Ishikawa (cell line): ENCODE measurements at regions not wholly inside any gene's neighbourhood (a gene's known extent, or its start where the extent isn't known, plus 50 kb on each side); places are given as distances from the start of the nearest gene placed in this dataset.

Source experiments
- CEBPB ChIP-seq: IDR thresholded peaks from 2 replicates; pipeline ENCODE4 v1.6.1; 2012
- EP300 ChIP-seq: IDR thresholded peaks from 2 replicates; pipeline ENCODE4 v1.6.1; 2012; ENCODE audit warnings: borderline replicate concordance
- NFIC ChIP-seq: IDR thresholded peaks from 2 replicates; pipeline ENCODE4 v1.6.1; 2012
- TAF1 ChIP-seq: IDR thresholded peaks from 2 replicates; pipeline ENCODE4 v1.6.1; 2012; ENCODE audit warnings: low read depth, mild to moderate bottlenecking
- ZBTB7A ChIP-seq: IDR thresholded peaks from 2 replicates; pipeline ENCODE4 v1.6.1; 2012; ENCODE audit warnings: low read depth
- TF ChIP-seq, protein P1 (sequence below): IDR thresholded peaks from 2 replicates; pipeline ENCODE4 v1.6.1; 2012
- TF ChIP-seq, protein P2 (sequence below): IDR thresholded peaks from 2 replicates; pipeline ENCODE4 v1.6.1; 2012; ENCODE audit warnings: low read depth, mild to moderate bottlenecking

DNA sequence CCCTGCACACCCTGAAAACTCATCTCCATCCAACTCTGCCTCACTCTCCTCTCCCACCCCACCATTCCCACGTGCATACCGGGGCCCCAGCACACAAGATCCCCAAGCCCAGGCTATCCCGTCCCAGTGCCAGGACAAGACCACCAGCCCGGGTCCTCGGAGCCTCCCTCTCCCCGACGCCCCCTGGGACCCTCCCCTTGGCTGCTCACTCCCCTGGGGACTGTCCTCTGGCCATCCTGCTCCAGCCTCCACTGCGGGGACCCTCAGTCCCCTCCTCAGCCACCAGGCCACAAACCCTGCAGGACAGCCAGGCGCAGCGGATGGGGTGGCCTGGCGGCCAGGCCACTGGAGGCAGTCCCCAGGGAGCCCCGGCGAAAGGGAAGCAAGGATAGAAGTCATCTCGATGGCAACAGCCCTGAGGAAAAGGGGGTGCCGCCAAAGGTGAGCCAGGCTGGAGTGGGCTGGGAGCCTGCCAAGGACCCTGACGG is 62.8 kb downstream of the C9orf50 start:
- no peak for TF ChIP-seq EP300
- TF ChIP-seq ZBTB7A: no peak; the same call in 1 of the 2 replicates
- TF ChIP-seq CEBPB: no peak
- TF ChIP-seq, protein P1, sequence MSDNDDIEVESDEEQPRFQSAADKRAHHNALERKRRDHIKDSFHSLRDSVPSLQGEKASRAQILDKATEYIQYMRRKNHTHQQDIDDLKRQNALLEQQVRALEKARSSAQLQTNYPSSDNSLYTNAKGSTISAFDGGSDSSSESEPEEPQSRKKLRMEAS: peak; percentile 14; the same call in 1 of the 2 replicates
- TF ChIP-seq, protein P2, sequence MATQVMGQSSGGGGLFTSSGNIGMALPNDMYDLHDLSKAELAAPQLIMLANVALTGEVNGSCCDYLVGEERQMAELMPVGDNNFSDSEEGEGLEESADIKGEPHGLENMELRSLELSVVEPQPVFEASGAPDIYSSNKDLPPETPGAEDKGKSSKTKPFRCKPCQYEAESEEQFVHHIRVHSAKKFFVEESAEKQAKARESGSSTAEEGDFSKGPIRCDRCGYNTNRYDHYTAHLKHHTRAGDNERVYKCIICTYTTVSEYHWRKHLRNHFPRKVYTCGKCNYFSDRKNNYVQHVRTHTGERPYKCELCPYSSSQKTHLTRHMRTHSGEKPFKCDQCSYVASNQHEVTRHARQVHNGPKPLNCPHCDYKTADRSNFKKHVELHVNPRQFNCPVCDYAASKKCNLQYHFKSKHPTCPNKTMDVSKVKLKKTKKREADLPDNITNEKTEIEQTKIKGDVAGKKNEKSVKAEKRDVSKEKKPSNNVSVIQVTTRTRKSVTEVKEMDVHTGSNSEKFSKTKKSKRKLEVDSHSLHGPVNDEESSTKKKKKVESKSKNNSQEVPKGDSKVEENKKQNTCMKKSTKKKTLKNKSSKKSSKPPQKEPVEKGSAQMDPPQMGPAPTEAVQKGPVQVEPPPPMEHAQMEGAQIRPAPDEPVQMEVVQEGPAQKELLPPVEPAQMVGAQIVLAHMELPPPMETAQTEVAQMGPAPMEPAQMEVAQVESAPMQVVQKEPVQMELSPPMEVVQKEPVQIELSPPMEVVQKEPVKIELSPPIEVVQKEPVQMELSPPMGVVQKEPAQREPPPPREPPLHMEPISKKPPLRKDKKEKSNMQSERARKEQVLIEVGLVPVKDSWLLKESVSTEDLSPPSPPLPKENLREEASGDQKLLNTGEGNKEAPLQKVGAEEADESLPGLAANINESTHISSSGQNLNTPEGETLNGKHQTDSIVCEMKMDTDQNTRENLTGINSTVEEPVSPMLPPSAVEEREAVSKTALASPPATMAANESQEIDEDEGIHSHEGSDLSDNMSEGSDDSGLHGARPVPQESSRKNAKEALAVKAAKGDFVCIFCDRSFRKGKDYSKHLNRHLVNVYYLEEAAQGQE: no peak
- TF ChIP-seq NFIC: no peak
- TF ChIP-seq TAF1: no peak
